Right renal cortex interstitium (tissue), 3 donors: ENCODE measurements at regions not wholly inside any gene's neighbourhood (a gene's known extent, or its start where the extent isn't known, plus 50 kb on each side); places are given as distances from the start of the nearest gene placed in this dataset.
"Not testable (repeated sequence)": the region's sequence is repeated elsewhere in the genome, so short reads cannot be mapped to it uniquely, and the experiment has no call there.

ENCODE experiments used
- DNase-seq, 3 donors: peaks; one replicate each; pipeline ENCODE4 v3.0.0-alpha.2; 2013; ENCODE audit warnings: low read depth in 3 of 3, low spot score in 2 of 3

GRCh38 chr2:185984670-185985069, 246.1 kb downstream of the FSIP2 start:
- no peak for DNase-seq

- DNase-seq: not testable (repeated sequence)
Observed at GRCh38 chr2:185988907-185989306, 250.3 kb downstream of the FSIP2 start.

GRCh38 chr2:185990861-185991525, 252.4 kb downstream of the FSIP2 start:
- no peak for DNase-seq

GRCh38 chr2:185998562-185999070, 260.0 kb downstream of the FSIP2 start:
- DNase-seq: no peak

- no peak for DNase-seq
Observed at GRCh38 chr2:186009341-186009740, 270.7 kb downstream of the FSIP2 start.

- no peak for DNase-seq
Observed at GRCh38 chr2:186017278-186017677, 278.7 kb downstream of the FSIP2 start.

GRCh38 chr2:186024921-186025320, 286.3 kb downstream of the FSIP2 start:
- DNase-seq: no peak

- DNase-seq: no peak
Observed at GRCh38 chr2:186027922-186028321, 289.3 kb downstream of the FSIP2 start.

- no peak for DNase-seq
Observed at GRCh38 chr2:186031229-186031628, 292.6 kb downstream of the FSIP2 start.

- DNase-seq: no peak
Observed at GRCh38 chr2:186032102-186032738, 293.6 kb downstream of the FSIP2 start.

GRCh38 chr2:186032930-186033329, 294.3 kb downstream of the FSIP2 start:
- DNase-seq: no peak

- DNase-seq: no peak
Observed at GRCh38 chr2:186033541-186033940, 294.9 kb downstream of the FSIP2 start.

GRCh38 chr2:186036862-186037449, 298.4 kb downstream of the FSIP2 start:
- no peak for DNase-seq

GRCh38 chr2:186042207-186043028, 303.8 kb downstream of the FSIP2 start:
- DNase-seq: no peak

GRCh38 chr2:186044761-186045160, 306.2 kb downstream of the FSIP2 start:
- DNase-seq: no peak

GRCh38 chr2:186052930-186053329, 314.3 kb downstream of the FSIP2 start:
- DNase-seq: no peak

- no peak for DNase-seq
Observed at GRCh38 chr2:186058614-186059013, 320.0 kb downstream of the FSIP2 start.

GRCh38 chr2:186059096-186059495, 320.5 kb downstream of the FSIP2 start:
- DNase-seq: no peak

- no peak for DNase-seq
Observed at GRCh38 chr2:186060744-186061440, 322.3 kb downstream of the FSIP2 start.

GRCh38 chr2:186064507-186064906, 325.9 kb downstream of the FSIP2 start:
- no peak for DNase-seq

- DNase-seq: no peak
Observed at GRCh38 chr2:186065491-186065890, 326.9 kb downstream of the FSIP2 start.
